22Rv1 (cell line): ENCODE measurements at regions not wholly inside any gene's neighbourhood (a gene's known extent, or its start where the extent isn't known, plus 50 kb on each side); places are given as distances from the start of the nearest gene placed in this dataset.

ENCODE experiments used
- CTCF ChIP-seq: fragments of 450-650 bp; IDR thresholded peaks from 2 replicates; pipeline ENCODE4 v1.5.1; 2017; ENCODE audit warnings: mild to moderate bottlenecking
- ZFX ChIP-seq: fragments of 450-650 bp; IDR thresholded peaks from 2 replicates; pipeline ENCODE4 v1.6.1; 2017; ENCODE audit warnings: antibody characterized with exemption, borderline replicate concordance

GRCh38 chr13:53447863-53448262, 419.2 kb downstream of the OLFM4 start:
- TF ChIP-seq CTCF (no peak), ZFX (no peak)
